K562 (cell line): ENCODE measurements at regions not wholly inside any gene's neighbourhood (a gene's known extent, or its start where the extent isn't known, plus 50 kb on each side); places are given as distances from the start of the nearest gene placed in this dataset.

Experiments used
- ATAC-seq: fragments of 200-7000 bp; cut with Tn5 transposase; 3 replicates; pipeline ENCODE4 v1.9.1; 2020; ENCODE audit warnings: moderate library complexity
- BruUV-seq: library from RNA; stranded (reverse); fragments of 400-500 nt; replicated peaks from 2 replicates; lab custom pipeline; 2021; lab: Mats Ljungman, UMichigan
- CTCF ChIA-PET: fragments of 300-600 bp; formaldehyde crosslinking; extraction: SDS; loops from one replicate; lab custom pipeline; 2021; ENCODE audit warnings: low intra/inter-chr PET ratio; lab: Yijun Ruan, JAX
- POLR2A ChIA-PET: fragments of 300-600, 350-650 bp; sonication (Branson Sonifier 250); formaldehyde crosslinking; extraction: SDS; loops from one replicate; lab custom pipeline; 2021; ENCODE audit warnings: antibody characterized with exemption, inconsistent platforms; lab: Yijun Ruan, JAX
- DNase-seq, 4 experiments: peaks; one replicate each; pipeline versions ENCODE4 v3.0.0 to v3.0.0-alpha.2; 2011 to 2018; ENCODE audit warnings: low spot score in 3 of 4, mixed read lengths in 3 of 4; ENCODE audit errors: extremely low read depth in 1 of 4
- FAIRE-seq: peaks from 2 replicates; lab custom pipeline; 2011; peaks lifted over from hg19 to GRCh38; lab: Jason Lieb, UNC
- H2AFZ ChIP-seq: 2 replicates; pipeline ENCODE4 v1.6.0; 2011; ENCODE audit warnings: low read depth, low read length, control low read depth, inconsistent platforms
- H3K27ac ChIP-seq: fragments of 200-600 bp; 3 replicates; pipeline ENCODE4 v1.8.0; 2011; ENCODE audit warnings: low read depth, mild to moderate bottlenecking, control low read depth, inconsistent platforms, low read length, moderate library complexity, mixed read lengths; ENCODE audit errors: extremely low read depth
- H3K27me3 ChIP-seq, 2 experiments: fragments of 300-600 bp in 1 of 2; 2 replicates in 1 of 2; 3 replicates in 1 of 2; pipeline versions ENCODE4 v1.6.0 to v1.8.0; 2011; ENCODE audit warnings: inconsistent platforms in 2 of 2, low read length in 2 of 2, mild to moderate bottlenecking in 1 of 2, mixed read lengths in 1 of 2, moderate library complexity in 1 of 2; ENCODE audit not compliant: control insufficient read depth in 2 of 2, insufficient read depth in 2 of 2
- H3K36me3 ChIP-seq: fragments of 300-600 bp; 3 replicates; pipeline ENCODE4 v1.8.0; 2011; ENCODE audit warnings: mild to moderate bottlenecking, low read length, inconsistent platforms; ENCODE audit not compliant: control insufficient read depth, insufficient read depth
- H3K4me1 ChIP-seq, 2 experiments: fragments of 200-600 bp in 1 of 2; replicated peaks in 1 of 2; 2 replicates in 1 of 2; 3 replicates in 1 of 2; pipeline versions ENCODE4 v1.5.1 to v1.8.0; 2011; ENCODE audit warnings: inconsistent platforms in 2 of 2, low read length in 2 of 2, mild to moderate bottlenecking in 1 of 2, mixed read lengths in 1 of 2, moderate library complexity in 1 of 2; ENCODE audit not compliant: control insufficient read depth in 2 of 2, insufficient read depth in 2 of 2
- H3K4me2 ChIP-seq: 2 replicates; pipeline ENCODE4 v1.6.1; 2011; ENCODE audit warnings: low read length, control low read depth, inconsistent platforms, mixed read lengths; ENCODE audit not compliant: insufficient read depth
- H3K4me3 ChIP-seq: fragments of 200-600 bp; sonication (generic), shearing (Covaris generic); 2 replicates; pipeline ENCODE4 v1.5.1; 2016; ENCODE audit warnings: control low read depth, inconsistent platforms
- H3K79me2 ChIP-seq: fragments of 200-600 bp; 3 replicates; pipeline ENCODE4 v1.8.0; 2011; ENCODE audit warnings: low read length, inconsistent platforms; ENCODE audit not compliant: control insufficient read depth, insufficient read depth
- H3K9ac ChIP-seq, 2 experiments: 2 replicates each; pipeline versions ENCODE4 v1.6.0 to v1.6.1; 2011; ENCODE audit warnings: low read depth in 2 of 2, low read length in 2 of 2, control low read depth in 1 of 2, inconsistent platforms in 1 of 2, mild to moderate bottlenecking in 1 of 2, mixed read lengths in 1 of 2; ENCODE audit not compliant: insufficient read depth in 1 of 2
- H3K9me1 ChIP-seq: one replicate; pipeline ENCODE4 v1.6.0; 2011; ENCODE audit warnings: inconsistent platforms, mild to moderate bottlenecking, low read length, moderate library complexity; ENCODE audit not compliant: control insufficient read depth, insufficient read depth
- H3K9me3 ChIP-seq: replicated peaks from 2 replicates; pipeline ENCODE4 v1.5.1; 2011; ENCODE audit warnings: low read depth, low read length, inconsistent platforms; ENCODE audit not compliant: control insufficient read depth, insufficient read depth
- H4K20me1 ChIP-seq: replicated peaks from 2 replicates; pipeline ENCODE4 v1.6.1; 2011; ENCODE audit warnings: low read length, inconsistent platforms, mixed read lengths; ENCODE audit not compliant: control insufficient read depth, insufficient read depth
- CEBPG ChIP-seq, 3 experiments: fragments of 200-800 bp in 1 of 3; sonication (Bioruptor generic) in 1 of 3; sonication (generic) in 1 of 3; formaldehyde crosslinking in 1 of 3; IDR thresholded peaks in 2 of 3; conservative IDR thresholded peaks in 1 of 3; 2 replicates each; pipeline versions ENCODE4 v1.6.1 to v1.8.0; 2016 to 2022; ENCODE audit warnings: missing compliant biosample characterization in 2 of 3, missing genetic modification characterization in 2 of 3, mild to moderate bottlenecking in 1 of 3, missing genetic modification reagents in 1 of 3
- HDAC2 ChIP-seq: fragments of 450-650 bp; IDR thresholded peaks from 2 replicates; pipeline ENCODE4 v1.6.1; 2016; ENCODE audit warnings: mild to moderate bottlenecking
- YBX1 ChIP-seq: fragments of 450-650 bp; IDR thresholded peaks from 2 replicates; pipeline ENCODE4 v1.7.1; 2016; ENCODE audit warnings: mild to moderate bottlenecking
- ZNF277 ChIP-seq: fragments of 250-450 bp; sonication (Bioruptor Pico); IDR thresholded peaks from 2 replicates; pipeline ENCODE4 v1.8.0; 2022; ENCODE audit warnings: inconsistent platforms, mild to moderate bottlenecking, moderate library complexity, borderline replicate concordance
- ZNF408 ChIP-seq: fragments of 250-450 bp; sonication (Bioruptor Pico); IDR thresholded peaks from 2 replicates; pipeline ENCODE4 v1.4.0; 2020; ENCODE audit warnings: low read depth, mild to moderate bottlenecking, moderate library complexity
- ZNF584 ChIP-seq: fragments of 200-800 bp; sonication (Bioruptor generic); IDR thresholded peaks from 2 replicates; pipeline ENCODE4 v1.6.1; 2016; ENCODE audit warnings: low read depth, mild to moderate bottlenecking, missing genetic modification characterization, missing compliant biosample characterization
- ZNF609 ChIP-seq: sonication (generic); formaldehyde crosslinking; IDR thresholded peaks from 2 replicates; pipeline ENCODE4 v1.8.1; 2023; ENCODE audit warnings: missing genetic modification reagents, mild to moderate bottlenecking, borderline replicate concordance
- WGBS: fragments of 100-300 bp; shearing (Covaris generic); methylation state at CpG from one replicate; pipeline ENCODE4 v1.1.6; 2016; ENCODE audit warnings: low coverage, mixed read lengths; ENCODE audit not compliant: insufficient coverage; ENCODE audit errors: missing lambda C conversion rate; 5-methylcytosine and 5-hydroxymethylcytosine counted together
- in situ Hi-C: fragments of 300-500 bp; cut with MboI; formaldehyde crosslinking; loops from 4 replicates; pipeline ENCODE4 v1.15.0; 2018; ENCODE audit warnings: inconsistent platforms, mixed read lengths
- intact Hi-C: fragments of 100-400 bp; cut with micrococcal nuclease; formaldehyde crosslinking; loops from 2 replicates; pipeline ENCODE4 v1.14.2; 2022
- TF ChIP-seq, protein P1 (sequence below): fragments of 200-800 bp; sonication (Bioruptor generic); IDR thresholded peaks from 2 replicates; pipeline ENCODE4 v1.6.1; 2017; ENCODE audit warnings: missing genetic modification characterization, missing compliant biosample characterization

DNA sequence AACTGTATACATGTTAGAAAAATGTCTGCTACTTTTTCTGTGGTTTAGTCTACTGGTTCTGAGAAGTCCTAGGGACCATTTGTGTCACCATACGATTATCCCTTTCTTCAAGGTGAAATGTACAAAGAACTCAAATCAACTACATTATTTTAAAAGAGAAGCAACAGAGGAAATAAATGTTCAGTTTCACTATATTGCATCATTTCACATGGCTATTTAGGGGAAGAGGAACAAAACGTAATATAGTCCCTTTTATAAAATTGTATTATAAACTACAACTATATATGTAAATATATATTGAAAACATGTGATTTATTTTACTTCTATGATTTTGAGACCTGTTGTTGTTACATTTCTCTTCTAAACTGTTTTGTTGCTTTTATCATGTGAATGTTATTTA, 1308.0 kb downstream of the EPHA7 start:
- Histone ChIP-seq H3K4me3 (no peak overlapping the region), H2AFZ (no peak overlapping the region), H3K4me1 (no peaks in the 10 kb centered on the region), H3K4me2 (no peak overlapping the region), H3K36me3 (no peaks in the 10 kb centered on the region), H3K9ac (no peak overlapping the region), H3K79me2 (no peaks in the 10 kb centered on the region), H3K9me3 (no peaks in the 10 kb centered on the region), H3K27me3 (no peaks in the 10 kb centered on the region), H3K27ac (no peak overlapping the region), H4K20me1 (no peaks in the 10 kb centered on the region), H3K9me1 (no peaks in the 10 kb centered on the region)
- ATAC-seq (no peak), FAIRE-seq (no peak), DNase-seq (no peak)
- in situ Hi-C loops: no loop called here
- intact Hi-C loops: no loop called here
- POLR2A ChIA-PET: no interaction called here
- CTCF ChIA-PET: no interaction called here
- BruUV-seq: no TSS peak
- WGBS: 0% methylated on average over 2 of the region's 2 CpGs
- TF ChIP-seq CEBPG (CRISPR knock-in tag; IDR thresholded peaks at IDR 0.05) (no peak), CEBPG (tag; conservative IDR thresholded peaks at IDR 0.05 in 1 of 2, IDR thresholded peaks at IDR 0.05 in 1 of 2) (peak in 1 of 2 experiments; percentile 44; a peak in 1 of 4 replicates), YBX1 (no peak)

DNA sequence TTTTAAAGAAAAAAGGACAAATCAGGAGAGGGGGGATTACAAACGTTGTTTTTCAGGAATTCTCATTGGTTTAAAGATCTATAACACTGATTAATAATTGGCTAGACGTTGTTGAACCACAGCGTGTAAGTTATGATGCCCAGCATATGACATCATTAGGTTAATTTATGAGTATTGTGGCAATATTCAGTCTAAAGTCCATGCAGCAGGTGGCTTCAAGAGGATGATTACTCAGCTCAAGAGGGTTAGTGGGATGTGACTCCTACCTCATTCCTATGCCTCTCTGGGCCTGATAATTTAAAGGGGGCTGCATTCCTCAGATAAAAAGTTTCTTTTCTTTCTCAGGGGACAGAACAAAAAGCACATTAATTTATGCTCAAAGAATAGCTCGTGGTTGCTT, 1309.0 kb downstream of the EPHA7 start:
- ChIA-PET CTCF (no interaction called here), POLR2A (no interaction called here)
- no peaks in the 10 kb centered on the region for H3K9me3 ChIP-seq
- WGBS: 2% methylated on average over 4 of the region's 4 CpGs
- intact Hi-C loops: no loop called here
- H3K4me2 ChIP-seq: no peak overlapping the region
- in situ Hi-C loops: no loop called here
- H3K27ac ChIP-seq: no peak overlapping the region
- H4K20me1 ChIP-seq: no peaks in the 10 kb centered on the region
- no TSS peak for BruUV-seq
- DNase-seq (no peak), ATAC-seq (no peak), FAIRE-seq (no peak)
- H3K79me2 ChIP-seq: no peaks in the 10 kb centered on the region
- H3K4me3 ChIP-seq: no peak overlapping the region
- H3K9me1 ChIP-seq: no peaks in the 10 kb centered on the region
- no peak overlapping the region for H2AFZ ChIP-seq
- H3K27me3 ChIP-seq: no peaks in the 10 kb centered on the region
- no peaks in the 10 kb centered on the region for H3K4me1 ChIP-seq
- H3K9ac ChIP-seq: no peak overlapping the region
- no peaks in the 10 kb centered on the region for H3K36me3 ChIP-seq
- TF ChIP-seq ZNF584 (CRISPR knock-in tag) (no peak), ZNF408 (CRISPR knock-in tag) (no peak), HDAC2 (no peak), ZNF609 (CRISPR knock-in tag) (no peak), ZNF277 (no peak)
- TF ChIP-seq, protein P1, sequence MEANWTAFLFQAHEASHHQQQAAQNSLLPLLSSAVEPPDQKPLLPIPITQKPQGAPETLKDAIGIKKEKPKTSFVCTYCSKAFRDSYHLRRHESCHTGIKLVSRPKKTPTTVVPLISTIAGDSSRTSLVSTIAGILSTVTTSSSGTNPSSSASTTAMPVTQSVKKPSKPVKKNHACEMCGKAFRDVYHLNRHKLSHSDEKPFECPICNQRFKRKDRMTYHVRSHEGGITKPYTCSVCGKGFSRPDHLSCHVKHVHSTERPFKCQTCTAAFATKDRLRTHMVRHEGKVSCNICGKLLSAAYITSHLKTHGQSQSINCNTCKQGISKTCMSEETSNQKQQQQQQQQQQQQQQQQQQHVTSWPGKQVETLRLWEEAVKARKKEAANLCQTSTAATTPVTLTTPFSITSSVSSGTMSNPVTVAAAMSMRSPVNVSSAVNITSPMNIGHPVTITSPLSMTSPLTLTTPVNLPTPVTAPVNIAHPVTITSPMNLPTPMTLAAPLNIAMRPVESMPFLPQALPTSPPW (CRISPR knock-in tag): no peak
